Caco-2 (cell line): ENCODE measurements at regions not wholly inside any gene's neighbourhood (a gene's known extent, or its start where the extent isn't known, plus 50 kb on each side); places are given as distances from the start of the nearest gene placed in this dataset.

Experiments used
- BruUV-seq: library from RNA; stranded (reverse); fragments of 400-500 nt; replicated peaks from 2 replicates; lab custom pipeline; 2021; lab: Mats Ljungman, UMichigan
- CTCF ChIA-PET: fragments of 300-600 bp; sonication (Branson Sonifier 250); formaldehyde crosslinking; loops from one replicate; lab custom pipeline; 2022; ENCODE audit warnings: antibody characterized with exemption; lab: Charles Lee
- POLR2A ChIA-PET: fragments of 300-600 bp; sonication (Branson Sonifier 250); formaldehyde crosslinking; loops from one replicate; lab custom pipeline; 2022; ENCODE audit warnings: antibody characterized with exemption; lab: Charles Lee
- DNase-seq, 2 experiments: peaks; one replicate each; pipeline versions ENCODE4 v3.0.0 to v3.0.0-alpha.2; 2020 to 2022
- H3K27me3 ChIP-seq: replicated peaks from 2 replicates; pipeline ENCODE4 v1.6.0; 2011; ENCODE audit warnings: low read length; ENCODE audit not compliant: control insufficient read depth, insufficient read depth
- H3K36me3 ChIP-seq: 2 replicates; pipeline ENCODE4 v1.5.1; 2011; ENCODE audit warnings: low read length; ENCODE audit not compliant: control insufficient read depth, insufficient read depth
- H3K4me1 ChIP-seq: fragments of 250-450 bp; sonication (Bioruptor Pico); 2 replicates; pipeline ENCODE4 v1.5.1; 2020; ENCODE audit warnings: mild to moderate bottlenecking
- H3K4me3 ChIP-seq: 2 replicates; pipeline ENCODE4 v1.5.1; 2011; ENCODE audit warnings: low read depth, mild to moderate bottlenecking, control low read depth, low read length
- H3K9me3 ChIP-seq: fragments of 250-450 bp; sonication (Bioruptor Pico); 2 replicates; pipeline ENCODE4 v1.5.1; 2020; ENCODE audit warnings: mild to moderate bottlenecking, moderate library complexity
- H3K27ac Mint-ChIP-seq: one replicate; pipeline ENCODE4 v1.8.0; 2022; ENCODE audit warnings: mixed read lengths; ENCODE audit not compliant: unreplicated experiment
- H3K27me3 Mint-ChIP-seq: one replicate; pipeline ENCODE4 v1.8.0; 2022; ENCODE audit warnings: mixed read lengths; ENCODE audit not compliant: insufficient read depth, unreplicated experiment
- H3K36me3 Mint-ChIP-seq: one replicate; pipeline ENCODE4 v1.8.0; 2022; ENCODE audit warnings: mild to moderate bottlenecking, mixed read lengths; ENCODE audit not compliant: insufficient read depth, unreplicated experiment
- H3K4me1 Mint-ChIP-seq: one replicate; pipeline ENCODE4 v1.8.0; 2022; ENCODE audit warnings: low read depth, mixed read lengths; ENCODE audit not compliant: unreplicated experiment
- H3K4me3 Mint-ChIP-seq: one replicate; pipeline ENCODE4 v1.8.0; 2022; ENCODE audit warnings: mild to moderate bottlenecking, moderate library complexity, mixed read lengths; ENCODE audit not compliant: unreplicated experiment
- H3K9me3 Mint-ChIP-seq: one replicate; pipeline ENCODE4 v1.8.0; 2022; ENCODE audit warnings: mixed read lengths; ENCODE audit not compliant: unreplicated experiment
- CTCF ChIP-seq, 2 experiments: fragments of 200-600 bp in 1 of 2; IDR thresholded peaks; 1 replicate in 1 of 2; 2 replicates in 1 of 2; pipeline versions ENCODE4 v1.5.1 to v1.8.0; 2011 to 2022; ENCODE audit warnings: antibody characterized with exemption in 1 of 2, control low read depth in 1 of 2, inconsistent platforms in 1 of 2, low read depth in 1 of 2, low read length in 1 of 2, mild to moderate bottlenecking in 1 of 2, moderate library complexity in 1 of 2; ENCODE audit not compliant: insufficient read depth in 1 of 2, severe bottlenecking in 1 of 2, unreplicated experiment in 1 of 2
- intact Hi-C: fragments of 100-400 bp; cut with micrococcal nuclease; formaldehyde crosslinking; loops from one replicate; pipeline ENCODE4 v1.10.0; 2022; ENCODE audit not compliant: unreplicated experiment

- Mint-ChIP-seq H3K27me3 (peaks cover 18% of the 10 kb centered on the region), H3K9me3 (no peaks in the 10 kb centered on the region), H3K36me3 (no peaks in the 10 kb centered on the region), H3K27ac (no peak overlapping the region), H3K4me3 (no peak overlapping the region), H3K4me1 (no peaks in the 10 kb centered on the region)
- TF ChIP-seq CTCF (IDR thresholded peaks at IDR 0.05; ENCODE audit: insufficient read depth in 1 of 2, low read depth in 1 of 2, low read length in 1 of 2, severe bottlenecking in 1 of 2, unreplicated experiment in 1 of 2) = no peak
- H3K27me3 ChIP-seq = no peaks in the 10 kb centered on the region; the same call in 1 of the 2 replicates
- H3K4me3 ChIP-seq = no peak overlapping the region
- ChIA-PET POLR2A (no interaction called here), CTCF (no interaction called here)
- no peak for DNase-seq
- BruUV-seq = no TSS peak
- intact Hi-C loops = no loop called here
- no peaks in the 10 kb centered on the region; the same call in 1 of the 2 replicates for H3K9me3 ChIP-seq
- H3K36me3 ChIP-seq = no peaks in the 10 kb centered on the region
- no peaks in the 10 kb centered on the region for H3K4me1 ChIP-seq
Measured at GRCh38 chr4:110371016-110371770, 104.8 kb upstream of the ENPEP start.

GRCh38 chr4:110368409-110368808, 107.5 kb upstream of the ENPEP start:
- no peak overlapping the region for H3K4me3 ChIP-seq
- H3K36me3 ChIP-seq = no peaks in the 10 kb centered on the region
- intact Hi-C loops = no loop called here
- Mint-ChIP-seq H3K27ac (no peak overlapping the region), H3K4me3 (no peak overlapping the region), H3K36me3 (no peaks in the 10 kb centered on the region), H3K27me3 (peaks cover 19% of the 10 kb centered on the region), H3K9me3 (no peaks in the 10 kb centered on the region), H3K4me1 (no peaks in the 10 kb centered on the region)
- no peaks in the 10 kb centered on the region for H3K4me1 ChIP-seq
- POLR2A ChIA-PET = no interaction called here
- CTCF ChIA-PET = no interaction called here
- no peak for DNase-seq
- no TSS peak for BruUV-seq
- H3K27me3 ChIP-seq = no peaks in the 10 kb centered on the region; the same call in 1 of the 2 replicates
- TF ChIP-seq CTCF (IDR thresholded peaks at IDR 0.05; ENCODE audit: insufficient read depth in 1 of 2, low read depth in 1 of 2, low read length in 1 of 2, severe bottlenecking in 1 of 2, unreplicated experiment in 1 of 2) = no peak
- H3K9me3 ChIP-seq = no peaks in the 10 kb centered on the region; the same call in 1 of the 2 replicates

GRCh38 chr4:110367156-110367555, 108.8 kb upstream of the ENPEP start:
- H3K27me3 ChIP-seq = no peaks in the 10 kb centered on the region; the same call in 1 of the 2 replicates
- BruUV-seq = no TSS peak
- Mint-ChIP-seq H3K9me3 (no peaks in the 10 kb centered on the region), H3K4me1 (no peaks in the 10 kb centered on the region), H3K27me3 (peaks cover 13% of the 10 kb centered on the region), H3K4me3 (no peak overlapping the region), H3K27ac (no peak overlapping the region), H3K36me3 (no peaks in the 10 kb centered on the region)
- ChIA-PET POLR2A (no interaction called here), CTCF (no interaction called here)
- intact Hi-C loops = no loop called here
- no peak overlapping the region for H3K4me3 ChIP-seq
- no peaks in the 10 kb centered on the region for H3K4me1 ChIP-seq
- no peak for TF ChIP-seq CTCF (IDR thresholded peaks at IDR 0.05; ENCODE audit: insufficient read depth in 1 of 2, low read depth in 1 of 2, low read length in 1 of 2, severe bottlenecking in 1 of 2, unreplicated experiment in 1 of 2)
- no peaks in the 10 kb centered on the region for H3K36me3 ChIP-seq
- DNase-seq = no peak
- no peaks in the 10 kb centered on the region; the same call in 1 of the 2 replicates for H3K9me3 ChIP-seq
